ENCODE measurements at regions not wholly inside any gene's neighbourhood (a gene's known extent, or its start where the extent isn't known, plus 50 kb on each side); places are given as distances from the start of the nearest gene placed in this dataset.
"Not testable (repeated sequence)": the region's sequence is repeated elsewhere in the genome, so short reads cannot be mapped to it uniquely, and the experiment has no call there.

- H3K4me3 Mint-ChIP-seq; DNase-seq; H3K9me3 Mint-ChIP-seq; H3K27ac Mint-ChIP-seq; POLR2A ChIA-PET; intact Hi-C loops (cut with micrococcal nuclease); ATAC-seq; CTCF ChIA-PET; H3K36me3 Mint-ChIP-seq (ENCODE audit: low read depth); H3K4me1 Mint-ChIP-seq (ENCODE audit: low read depth); H3K27me3 Mint-ChIP-seq: not testable (repeated sequence)
Measured at GRCh38 chr20:26373066-26373465, 676.4 kb upstream of the ZNF337 start.

- no peak overlapping the region for H3K27ac Mint-ChIP-seq
- no peak for DNase-seq
- H3K4me1 Mint-ChIP-seq (ENCODE audit: low read depth), result peaks cover 23% of the 10 kb centered on the region
- no peaks in the 10 kb centered on the region for H3K27me3 Mint-ChIP-seq
- no peak for ATAC-seq
- CTCF ChIA-PET, result no interaction called here
- POLR2A ChIA-PET, result no interaction called here
- H3K9me3 Mint-ChIP-seq, result peaks cover 7% of the 10 kb centered on the region
- no peak for TF ChIP-seq CTCF (IDR thresholded peaks at IDR 0.05)
- no peak overlapping the region for H3K4me3 Mint-ChIP-seq
- no peaks in the 10 kb centered on the region for H3K36me3 Mint-ChIP-seq (ENCODE audit: low read depth)
- intact Hi-C loops (cut with micrococcal nuclease), result no loop called here
Measured at GRCh38 chr20:26354511-26354910, 657.9 kb upstream of the ZNF337 start.

- H3K36me3 Mint-ChIP-seq (ENCODE audit: low read depth), result peaks cover 7% of the 10 kb centered on the region
- no peaks in the 10 kb centered on the region for H3K27me3 Mint-ChIP-seq
- no peak overlapping the region for H3K27ac Mint-ChIP-seq
- CTCF ChIA-PET, result interaction anchor here (0.5 kb wide), 1 partner anchor 195 kb away, joined by 3 read pairs; no protein-coding TSS in a partner anchor
- no peak for TF ChIP-seq CTCF (IDR thresholded peaks at IDR 0.05)
- H3K4me1 Mint-ChIP-seq (ENCODE audit: low read depth), result peaks cover 27% of the 10 kb centered on the region
- POLR2A ChIA-PET, result no interaction called here
- ATAC-seq (no peak), DNase-seq (no peak)
- intact Hi-C loops (cut with micrococcal nuclease), result no loop called here
- peaks cover 18% of the 10 kb centered on the region for H3K9me3 Mint-ChIP-seq
- no peak overlapping the region for H3K4me3 Mint-ChIP-seq
Measured at GRCh38 chr20:26347396-26347795, 650.7 kb upstream of the ZNF337 start.

GRCh38 chr20:26340460-26341065 lies 643.9 kb upstream of the ZNF337 start:
- ATAC-seq (peak; percentile 24), DNase-seq (peak; percentile 9)
- CTCF ChIA-PET, POLR2A ChIA-PET, H3K4me3 Mint-ChIP-seq, H3K27me3 Mint-ChIP-seq: not testable (repeated sequence)
- peaks cover 13% of the 10 kb centered on the region for H3K9me3 Mint-ChIP-seq
- intact Hi-C loops (cut with micrococcal nuclease), result loop anchor here (5.0 kb wide), 1 partner anchor 33 kb away; no protein-coding TSS in a partner anchor
- H3K27ac Mint-ChIP-seq, result peak overlapping the region; percentile 87
- H3K36me3 Mint-ChIP-seq (ENCODE audit: low read depth), result peaks cover 33% of the 10 kb centered on the region
- H3K4me1 Mint-ChIP-seq (ENCODE audit: low read depth), result peaks cover 41% of the 10 kb centered on the region

GRCh38 chr20:26324177-26324576 lies 627.5 kb upstream of the ZNF337 start:
- H3K27ac Mint-ChIP-seq, result peak overlapping the region; percentile 16

More at GRCh38 chr20:26324177-26324576, 627.5 kb upstream of the ZNF337 start:
- H3K27me3 Mint-ChIP-seq, result no peaks in the 10 kb centered on the region
- H3K9me3 Mint-ChIP-seq, result peaks cover 23% of the 10 kb centered on the region
- intact Hi-C loops (cut with micrococcal nuclease), result no loop called here
- POLR2A ChIA-PET, result no interaction called here
- DNase-seq (no peak), ATAC-seq (no peak)
- peaks cover 24% of the 10 kb centered on the region for H3K4me1 Mint-ChIP-seq (ENCODE audit: low read depth)
- peaks cover 36% of the 10 kb centered on the region for H3K36me3 Mint-ChIP-seq (ENCODE audit: low read depth)
- CTCF ChIA-PET, result no interaction called here
- no peak overlapping the region for H3K4me3 Mint-ChIP-seq
- TF ChIP-seq CTCF (IDR thresholded peaks at IDR 0.05), result no peak

Data from activated CD8-positive, alpha-beta T cell treated with anti-CD3 and anti-CD28 coated beads for 36 hours (primary cell).